IMR-90 (cell line): ENCODE measurements at regions not wholly inside any gene's neighbourhood (a gene's known extent, or its start where the extent isn't known, plus 50 kb on each side); places are given as distances from the start of the nearest gene placed in this dataset.

Experiments
- ATAC-seq: fragments of 200-7000 bp; cut with Tn5 transposase; 2 replicates; pipeline ENCODE4 v1.9.1; 2020; ENCODE audit warnings: low read depth, mild to moderate bottlenecking, moderate library complexity
- BruUV-seq: library from RNA; stranded (reverse); fragments of 400-500 nt; replicated peaks from 2 replicates; lab custom pipeline; 2021; lab: Mats Ljungman, UMichigan
- CTCF ChIA-PET: fragments of 300-600 bp; formaldehyde crosslinking; extraction: SDS; loops from one replicate; lab custom pipeline; 2021; ENCODE audit warnings: antibody characterized with exemption; lab: Yijun Ruan, JAX
- POLR2A ChIA-PET: fragments of 300-600 bp; sonication (Branson Sonifier 250); formaldehyde crosslinking; loops from one replicate; lab custom pipeline; 2022; ENCODE audit warnings: antibody characterized with exemption; ENCODE audit not compliant: unreplicated experiment; lab: Charles Lee
- DNase-seq: peaks from one replicate; pipeline ENCODE4 v3.0.0; 2013
- H2AFZ ChIP-seq: replicated peaks from 2 replicates; pipeline ENCODE3; 2013; ENCODE audit warnings: low read length, mild to moderate bottlenecking; ENCODE audit not compliant: poor library complexity
- H2AK5ac ChIP-seq: 2 replicates; pipeline ENCODE4 v1.6.1; 2013; ENCODE audit warnings: low read depth, low read length, inconsistent platforms
- H2AK9ac ChIP-seq: replicated peaks from 2 replicates; pipeline ENCODE3; 2013; ENCODE audit warnings: mild to moderate bottlenecking, low read depth, low read length, moderate library complexity; ENCODE audit not compliant: poor library complexity
- H2BK120ac ChIP-seq: 2 replicates; pipeline ENCODE4 v1.6.1; 2013; ENCODE audit warnings: low read depth, low read length, inconsistent platforms
- H2BK15ac ChIP-seq: 3 replicates; pipeline ENCODE4 v1.6.1; 2013; ENCODE audit warnings: low read depth, low read length, inconsistent platforms
- H2BK20ac ChIP-seq: 2 replicates; pipeline ENCODE4 v1.6.1; 2013; ENCODE audit warnings: low read depth, mild to moderate bottlenecking, inconsistent platforms, low read length, moderate library complexity
- H2BK5ac ChIP-seq: 2 replicates; pipeline ENCODE4 v1.6.1; 2013; ENCODE audit warnings: mild to moderate bottlenecking, low read depth, low read length, inconsistent platforms; ENCODE audit not compliant: poor library complexity, severe bottlenecking
- H3K14ac ChIP-seq: replicated peaks from 2 replicates; pipeline ENCODE4 v1.6.1; 2013; ENCODE audit warnings: low read depth, low read length, inconsistent platforms
- H3K18ac ChIP-seq: 2 replicates; pipeline ENCODE4 v1.6.1; 2013; ENCODE audit warnings: low read depth, low read length, control low read depth
- H3K23ac ChIP-seq: 2 replicates; pipeline ENCODE4 v1.6.1; 2013; ENCODE audit warnings: low read depth, low read length, inconsistent platforms
- H3K27ac ChIP-seq: 2 replicates; pipeline ENCODE4 v1.5.1; 2013; ENCODE audit warnings: mild to moderate bottlenecking, control low read depth, low read length; ENCODE audit not compliant: insufficient read depth
- H3K27me3 ChIP-seq: 2 replicates; pipeline ENCODE4 v1.6.1; 2013; ENCODE audit warnings: low read length; ENCODE audit not compliant: control insufficient read depth, insufficient read depth
- H3K36me3 ChIP-seq: 2 replicates; pipeline ENCODE4 v1.6.1; 2013; ENCODE audit warnings: low read length, mixed read lengths; ENCODE audit not compliant: control insufficient read depth, insufficient read depth
- H3K4ac ChIP-seq: 2 replicates; pipeline ENCODE4 v1.6.1; 2013; ENCODE audit warnings: low read depth, low read length, inconsistent platforms
- H3K4me1 ChIP-seq: 2 replicates; pipeline ENCODE4 v1.6.1; 2013; ENCODE audit warnings: low read length, mixed read lengths; ENCODE audit not compliant: control insufficient read depth, insufficient read depth
- H3K4me2 ChIP-seq: 2 replicates; pipeline ENCODE4 v1.6.1; 2013; ENCODE audit warnings: low read depth, mild to moderate bottlenecking, control low read depth, low read length, moderate library complexity
- H3K4me3 ChIP-seq: 2 replicates; pipeline ENCODE4 v1.5.1; 2013; ENCODE audit warnings: low read depth, mild to moderate bottlenecking, control low read depth, low read length, moderate library complexity; ENCODE audit not compliant: insufficient read depth
- H3K56ac ChIP-seq: 2 replicates; pipeline ENCODE4 v1.6.1; 2013; ENCODE audit warnings: low read length, inconsistent platforms; ENCODE audit not compliant: insufficient read depth; ENCODE audit errors: extremely low read depth
- H3K79me1 ChIP-seq, 2 experiments: 2 replicates each; pipeline ENCODE4 v1.6.1; 2013; ENCODE audit warnings: low read length in 2 of 2, inconsistent platforms in 1 of 2, low read depth in 1 of 2
- H3K9ac ChIP-seq: 2 replicates; pipeline ENCODE4 v1.6.1; 2013; ENCODE audit warnings: low read depth, low read length, control low read depth
- H3K9me1 ChIP-seq: 2 replicates; pipeline ENCODE4 v1.6.1; 2013; ENCODE audit warnings: low read length, inconsistent platforms; ENCODE audit not compliant: insufficient read depth
- H3K9me3 ChIP-seq: 2 replicates; pipeline ENCODE4 v1.6.1; 2013; ENCODE audit warnings: low read length; ENCODE audit not compliant: control insufficient read depth, insufficient read depth
- H4K20me1 ChIP-seq: 2 replicates; pipeline ENCODE4 v1.6.1; 2013; ENCODE audit warnings: low read length, inconsistent platforms; ENCODE audit not compliant: insufficient read depth
- H4K5ac ChIP-seq: 2 replicates; pipeline ENCODE4 v1.6.1; 2013; ENCODE audit warnings: mild to moderate bottlenecking, low read depth, low read length, control low read depth
- H4K8ac ChIP-seq, 2 experiments: 2 replicates each; pipeline ENCODE4 v1.6.1; 2013; ENCODE audit warnings: low read depth in 2 of 2, low read length in 2 of 2, control low read depth in 1 of 2, inconsistent platforms in 1 of 2
- H4K91ac ChIP-seq: 2 replicates; pipeline ENCODE4 v1.6.1; 2013; ENCODE audit warnings: low read depth, low read length, inconsistent platforms; ENCODE audit not compliant: insufficient read depth
- BHLHE40 ChIP-seq: fragments of 150-350 bp; IDR thresholded peaks from 2 replicates; pipeline ENCODE4 v1.6.1; 2016; ENCODE audit warnings: mild to moderate bottlenecking, low read depth, low read length
- CEBPB ChIP-seq: IDR thresholded peaks from 2 replicates; pipeline ENCODE4 v1.6.1; 2012; ENCODE audit warnings: low read depth, low read length, improper control_type of control experiment
- MXI1 ChIP-seq: IDR thresholded peaks from 2 replicates; pipeline ENCODE4 v1.6.1; 2012; ENCODE audit warnings: low read depth, mild to moderate bottlenecking, low read length, moderate library complexity, borderline replicate concordance
- NFE2L2 ChIP-seq: fragments of 150-350 bp; IDR thresholded peaks from 2 replicates; pipeline ENCODE4 v1.6.1; 2016; ENCODE audit warnings: low read depth, mild to moderate bottlenecking, low read length
- RCOR1 ChIP-seq: IDR thresholded peaks from 2 replicates; pipeline ENCODE4 v1.6.1; 2012; ENCODE audit warnings: mild to moderate bottlenecking, low read length, improper control_type of control experiment; ENCODE audit not compliant: insufficient replicate concordance
- SMC3 ChIP-seq: fragments of 150-350 bp; IDR thresholded peaks from 2 replicates; pipeline ENCODE4 v1.6.1; 2016; ENCODE audit warnings: low read depth, mild to moderate bottlenecking, antibody characterized with exemption, low read length, moderate library complexity
- WGBS, 2 experiments: methylation state at CpG; one replicate each; pipeline versions ENCODE4 v1.1.5 to v1.1.7; 2013; ENCODE audit warnings: missing lambda C conversion rate in 2 of 2; ENCODE audit not compliant: insufficient read length in 1 of 2; ENCODE audit errors: extremely low coverage in 2 of 2; 5-methylcytosine and 5-hydroxymethylcytosine counted together
- dilution Hi-C: fragments of 300-500 bp; cut with HindIII; formaldehyde crosslinking; loops from one replicate; pipeline ENCODE4 v1.14.3; 2018; ENCODE audit warnings: low sequenced_read_pairs; ENCODE audit not compliant: unreplicated experiment
- in situ Hi-C: fragments of 300-500 bp; cut with MboI; formaldehyde crosslinking; loops from 3 replicates; pipeline ENCODE4 v1.14.3; 2019; ENCODE audit warnings: low sequenced_read_pairs, inconsistent platforms, mixed read lengths
- intact Hi-C: fragments of 100-400 bp; cut with micrococcal nuclease; formaldehyde crosslinking; loops from 2 replicates; pipeline ENCODE4 v1.10.0; 2022

DNA sequence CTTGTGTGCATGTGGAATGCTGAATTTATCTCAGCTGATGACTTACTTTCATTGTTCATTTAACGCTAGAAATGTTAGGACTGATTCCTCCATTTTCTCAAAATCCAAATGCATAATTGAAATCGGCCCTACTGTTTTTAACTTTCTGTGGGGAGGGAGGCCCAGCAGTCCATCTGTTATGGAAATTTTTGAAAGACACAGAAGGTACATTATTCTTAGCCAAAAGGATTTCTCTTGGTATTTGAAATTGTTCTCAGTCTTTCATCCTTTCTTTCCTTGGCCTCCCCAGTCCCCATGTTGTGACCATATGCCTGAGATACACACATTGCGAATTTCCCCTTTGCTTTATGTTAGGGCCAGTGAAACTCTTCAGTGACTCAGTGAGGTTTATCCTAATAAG is 549.9 kb downstream of the IRX1 start:
- intact Hi-C loops: no loop called here
- Histone ChIP-seq H3K14ac (no peak overlapping the region), H3K9me1 (no peaks in the 10 kb centered on the region), H4K91ac (no peak overlapping the region), H2BK20ac (no peak overlapping the region), H2BK5ac (no peak overlapping the region), H3K27ac (no peak overlapping the region), H3K36me3 (no peaks in the 10 kb centered on the region), H2AFZ (no peak overlapping the region), H3K4ac (no peak overlapping the region), H3K4me3 (no peak overlapping the region), H3K9ac (no peak overlapping the region), H4K20me1 (no peaks in the 10 kb centered on the region), H2BK15ac (no peak overlapping the region), H3K9me3 (peaks cover 23% of the 10 kb centered on the region; the same call in 1 of the 2 replicates), H3K56ac (no peak overlapping the region), H4K8ac (no peak overlapping the region), H4K5ac (no peak overlapping the region), H3K4me2 (no peak overlapping the region), H3K27me3 (no peaks in the 10 kb centered on the region), H3K79me1 (no peaks in the 10 kb centered on the region), H2BK120ac (no peak overlapping the region), H3K18ac (no peak overlapping the region), H2AK9ac (no peak overlapping the region), H2AK5ac (no peak overlapping the region), H3K4me1 (no peaks in the 10 kb centered on the region), H3K23ac (no peak overlapping the region)
- in situ Hi-C loops: no loop called here
- dilution Hi-C loops: no loop called here
- ATAC-seq (no peak), DNase-seq (no peak)
- ChIA-PET POLR2A (no interaction called here), CTCF (no interaction called here)
- WGBS, 2 experiments: no CpG with 5 or more reads among the region's 3 CpGs
- TF ChIP-seq SMC3 (no peak), BHLHE40 (no peak), NFE2L2 (no peak), MXI1 (no peak), RCOR1 (no peak), CEBPB (no peak)
- no TSS peak for BruUV-seq
